ENCODE measurements at regions not wholly inside any gene's neighbourhood (a gene's known extent, or its start where the extent isn't known, plus 50 kb on each side); places are given as distances from the start of the nearest gene placed in this dataset.

- FAIRE-seq = no peak
- no peak for DNase-seq (ENCODE audit: insufficient read length, low spot score)
- no peak for TF ChIP-seq POLR2A (IDR thresholded peaks at IDR 0.05; ENCODE audit: low read depth, low read length)
These were observed 393.5 kb downstream of the RAD51AP2 start for GRCh38 chr2:17124575-17125318.

- FAIRE-seq = no peak
- TF ChIP-seq POLR2A (IDR thresholded peaks at IDR 0.05; ENCODE audit: low read depth, low read length) = no peak
- DNase-seq (ENCODE audit: insufficient read length, low spot score) = no peak
These were observed 395.2 kb downstream of the RAD51AP2 start for GRCh38 chr2:17122887-17123501.

- DNase-seq (ENCODE audit: insufficient read length, low spot score) (no peak), FAIRE-seq (no peak)
- no peak for TF ChIP-seq POLR2A (IDR thresholded peaks at IDR 0.05; ENCODE audit: low read depth, low read length)
These were observed 402.8 kb downstream of the RAD51AP2 start for GRCh38 chr2:17115466-17115865.

- no peak for FAIRE-seq
- no peak for DNase-seq (ENCODE audit: insufficient read length, low spot score)
These were observed 403.2 kb downstream of the RAD51AP2 start for GRCh38 chr2:17115042-17115441.

GRCh38 chr2:17107871-17108270 is 410.4 kb downstream of the RAD51AP2 start:
- no peak for DNase-seq (ENCODE audit: insufficient read length, low spot score)
- no peak for FAIRE-seq
- TF ChIP-seq POLR2A (IDR thresholded peaks at IDR 0.05; ENCODE audit: low read depth, low read length) = no peak

More at GRCh38 chr2:17115042-17115441, 403.2 kb downstream of the RAD51AP2 start:
- TF ChIP-seq POLR2A (IDR thresholded peaks at IDR 0.05; ENCODE audit: low read depth, low read length) = no peak

GRCh38 chr2:17107151-17107550 is 411.1 kb downstream of the RAD51AP2 start:
- no peak for FAIRE-seq
- no peak for TF ChIP-seq POLR2A (IDR thresholded peaks at IDR 0.05; ENCODE audit: low read depth, low read length)
- DNase-seq (ENCODE audit: insufficient read length, low spot score) = no peak

- no peak for TF ChIP-seq POLR2A (IDR thresholded peaks at IDR 0.05; ENCODE audit: low read depth, low read length)
- DNase-seq (ENCODE audit: insufficient read length, low spot score) (no peak), FAIRE-seq (no peak)
These were observed 411.8 kb downstream of the RAD51AP2 start for GRCh38 chr2:17106418-17106817.

- no peak for DNase-seq (ENCODE audit: insufficient read length, low spot score)
- FAIRE-seq = no peak
- no peak for TF ChIP-seq POLR2A (IDR thresholded peaks at IDR 0.05; ENCODE audit: low read depth, low read length)
These were observed 413.8 kb downstream of the RAD51AP2 start for GRCh38 chr2:17104454-17104853.

GRCh38 chr2:17101596-17101995 is 416.6 kb downstream of the RAD51AP2 start:
- no peak for FAIRE-seq
- no peak for TF ChIP-seq POLR2A (IDR thresholded peaks at IDR 0.05; ENCODE audit: low read depth, low read length)
- no peak for DNase-seq (ENCODE audit: insufficient read length, low spot score)

GRCh38 chr2:17101091-17101490 is 417.1 kb downstream of the RAD51AP2 start:
- no peak for FAIRE-seq
- TF ChIP-seq POLR2A (IDR thresholded peaks at IDR 0.05; ENCODE audit: low read depth, low read length) = no peak
- DNase-seq (ENCODE audit: insufficient read length, low spot score) = no peak

GRCh38 chr2:17095340-17095739 is 422.9 kb downstream of the RAD51AP2 start:
- TF ChIP-seq POLR2A (IDR thresholded peaks at IDR 0.05; ENCODE audit: low read depth, low read length) = no peak
- no peak for FAIRE-seq
- no peak for DNase-seq (ENCODE audit: insufficient read length, low spot score)

- FAIRE-seq (no peak), DNase-seq (ENCODE audit: insufficient read length, low spot score) (no peak)
- TF ChIP-seq POLR2A (IDR thresholded peaks at IDR 0.05; ENCODE audit: low read depth, low read length) = no peak
These were observed 424.5 kb downstream of the RAD51AP2 start for GRCh38 chr2:17093712-17094111.

- TF ChIP-seq POLR2A (IDR thresholded peaks at IDR 0.05; ENCODE audit: low read depth, low read length) = no peak
- FAIRE-seq (no peak), DNase-seq (ENCODE audit: insufficient read length, low spot score) (no peak)
These were observed 421.4 kb upstream of the CYRIA start for GRCh38 chr2:17086990-17087389.

- no peak for TF ChIP-seq POLR2A (IDR thresholded peaks at IDR 0.05; ENCODE audit: low read depth, low read length)
- DNase-seq (ENCODE audit: insufficient read length, low spot score) (no peak), FAIRE-seq (no peak)
These were observed 420.0 kb upstream of the CYRIA start for GRCh38 chr2:17085546-17086202.

- no peak for TF ChIP-seq POLR2A (IDR thresholded peaks at IDR 0.05; ENCODE audit: low read depth, low read length)
- FAIRE-seq = no peak
- no peak for DNase-seq (ENCODE audit: insufficient read length, low spot score)
These were observed 419.2 kb upstream of the CYRIA start for GRCh38 chr2:17084877-17085276.
